HT-29 (cell line): ENCODE measurements at regions not wholly inside any gene's neighbourhood (a gene's known extent, or its start where the extent isn't known, plus 50 kb on each side); places are given as distances from the start of the nearest gene placed in this dataset.
"Not testable (repeated sequence)": the region's sequence is repeated elsewhere in the genome, so short reads cannot be mapped to it uniquely, and the experiment has no call there.

Experiments used
- DNase-seq: peaks from one replicate; pipeline ENCODE4 v3.0.0-alpha.2; 2015; ENCODE audit warnings: low spot score

GRCh38 chr3:43236008-43236407 is 50.3 kb upstream of the SNRK start:
- DNase-seq = no peak

GRCh38 chr3:43233062-43233461 is 53.3 kb upstream of the SNRK start:
- no peak for DNase-seq

- no peak for DNase-seq
These were observed 54.9 kb upstream of the SNRK start for GRCh38 chr3:43231276-43232000.

- not testable (repeated sequence) for DNase-seq
These were observed 56.5 kb upstream of the SNRK start for GRCh38 chr3:43229865-43230264.

- not testable (repeated sequence) for DNase-seq
These were observed 58.7 kb upstream of the SNRK start for GRCh38 chr3:43227685-43228084.

- DNase-seq = no peak
These were observed 61.8 kb upstream of the SNRK start for GRCh38 chr3:43224405-43225073.

- DNase-seq = peak; percentile 1
These were observed 62.5 kb upstream of the SNRK start for GRCh38 chr3:43223670-43224364.

GRCh38 chr3:43222590-43222989 is 63.8 kb upstream of the SNRK start:
- DNase-seq = no peak

GRCh38 chr3:43221076-43221475 is 65.3 kb upstream of the SNRK start:
- DNase-seq = no peak

- DNase-seq = no peak
These were observed 66.7 kb upstream of the SNRK start for GRCh38 chr3:43219616-43220015.

- DNase-seq = no peak
These were observed 67.4 kb upstream of the SNRK start for GRCh38 chr3:43218921-43219320.

- no peak for DNase-seq
These were observed 68.2 kb upstream of the SNRK start for GRCh38 chr3:43218156-43218555.

- no peak for DNase-seq
These were observed 68.7 kb upstream of the SNRK start for GRCh38 chr3:43217633-43218032.

- no peak for DNase-seq
These were observed 69.1 kb upstream of the SNRK start for GRCh38 chr3:43217206-43217605.

- DNase-seq = peak; percentile 31
These were observed 70.6 kb upstream of the SNRK start for GRCh38 chr3:43215663-43216275.

- DNase-seq = no peak
These were observed 71.2 kb upstream of the SNRK start for GRCh38 chr3:43215138-43215537.

- DNase-seq = peak; percentile 76
These were observed 71.7 kb upstream of the SNRK start for GRCh38 chr3:43214616-43215015.

- peak; percentile 61 for DNase-seq
These were observed 72.7 kb upstream of the SNRK start for GRCh38 chr3:43213631-43214030.

GRCh38 chr3:43212914-43213611 is 73.3 kb upstream of the SNRK start:
- DNase-seq = peak; percentile 42

GRCh38 chr3:43211681-43212080 is 74.7 kb upstream of the SNRK start:
- no peak for DNase-seq
